ENCODE measurements at regions not wholly inside any gene's neighbourhood (a gene's known extent, or its start where the extent isn't known, plus 50 kb on each side); places are given as distances from the start of the nearest gene placed in this dataset.

DNA sequence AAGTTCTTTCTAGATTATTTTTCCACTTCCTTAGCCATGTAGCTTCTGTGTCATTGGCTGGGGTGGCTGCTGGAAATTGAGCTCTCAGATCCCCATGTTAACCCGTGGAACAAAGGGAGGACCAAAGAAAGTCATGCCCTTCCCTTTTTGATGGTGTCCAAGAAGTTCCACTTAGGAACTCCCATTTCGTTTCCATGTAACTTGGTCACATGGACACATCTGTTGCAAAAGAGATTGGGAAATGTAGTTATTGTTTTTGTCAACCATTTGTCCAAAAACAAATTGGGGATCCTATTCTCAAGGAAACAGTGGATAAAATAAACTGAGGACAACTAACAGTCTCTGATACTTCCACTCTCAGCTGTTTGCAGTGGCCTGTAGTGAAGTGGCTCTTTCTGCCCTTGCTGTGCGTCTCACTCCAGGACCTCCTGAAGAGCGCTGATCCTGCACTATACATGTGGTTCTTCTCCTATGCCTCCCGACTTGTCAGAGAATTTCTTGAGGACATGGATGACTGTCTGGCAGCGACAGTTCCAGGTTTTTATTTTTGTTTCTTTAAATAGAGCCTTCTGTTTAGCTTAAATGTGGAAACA lies 125.3 kb upstream of the LNX1 start:
- CTCF ChIA-PET: no interaction called here
- DNase-seq (ENCODE audit: low read depth, low spot score) (no peak), ATAC-seq (no peak)
- no peaks in the 10 kb centered on the region for H3K9me3 ChIP-seq (ENCODE audit: control insufficient read depth, insufficient read depth, low read depth, low read length)
- no peaks in the 10 kb centered on the region for H3K27me3 ChIP-seq (ENCODE audit: control insufficient read depth, insufficient read depth, low read length)
- TF ChIP-seq SIN3A (IDR thresholded peaks at IDR 0.05; ENCODE audit: borderline replicate concordance, insufficient read depth, low read depth, low read length) (no peak), POLR2AphosphoS5 (IDR thresholded peaks at IDR 0.05; ENCODE audit: low read depth, low read length) (no peak), TCF7L2 (IDR thresholded peaks at IDR 0.05; ENCODE audit: low read depth, low read length) (no peak)
- TF ChIP-seq, protein P1, sequence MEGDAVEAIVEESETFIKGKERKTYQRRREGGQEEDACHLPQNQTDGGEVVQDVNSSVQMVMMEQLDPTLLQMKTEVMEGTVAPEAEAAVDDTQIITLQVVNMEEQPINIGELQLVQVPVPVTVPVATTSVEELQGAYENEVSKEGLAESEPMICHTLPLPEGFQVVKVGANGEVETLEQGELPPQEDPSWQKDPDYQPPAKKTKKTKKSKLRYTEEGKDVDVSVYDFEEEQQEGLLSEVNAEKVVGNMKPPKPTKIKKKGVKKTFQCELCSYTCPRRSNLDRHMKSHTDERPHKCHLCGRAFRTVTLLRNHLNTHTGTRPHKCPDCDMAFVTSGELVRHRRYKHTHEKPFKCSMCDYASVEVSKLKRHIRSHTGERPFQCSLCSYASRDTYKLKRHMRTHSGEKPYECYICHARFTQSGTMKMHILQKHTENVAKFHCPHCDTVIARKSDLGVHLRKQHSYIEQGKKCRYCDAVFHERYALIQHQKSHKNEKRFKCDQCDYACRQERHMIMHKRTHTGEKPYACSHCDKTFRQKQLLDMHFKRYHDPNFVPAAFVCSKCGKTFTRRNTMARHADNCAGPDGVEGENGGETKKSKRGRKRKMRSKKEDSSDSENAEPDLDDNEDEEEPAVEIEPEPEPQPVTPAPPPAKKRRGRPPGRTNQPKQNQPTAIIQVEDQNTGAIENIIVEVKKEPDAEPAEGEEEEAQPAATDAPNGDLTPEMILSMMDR (IDR thresholded peaks at IDR 0.05): no peak
- TF ChIP-seq, protein P2, sequence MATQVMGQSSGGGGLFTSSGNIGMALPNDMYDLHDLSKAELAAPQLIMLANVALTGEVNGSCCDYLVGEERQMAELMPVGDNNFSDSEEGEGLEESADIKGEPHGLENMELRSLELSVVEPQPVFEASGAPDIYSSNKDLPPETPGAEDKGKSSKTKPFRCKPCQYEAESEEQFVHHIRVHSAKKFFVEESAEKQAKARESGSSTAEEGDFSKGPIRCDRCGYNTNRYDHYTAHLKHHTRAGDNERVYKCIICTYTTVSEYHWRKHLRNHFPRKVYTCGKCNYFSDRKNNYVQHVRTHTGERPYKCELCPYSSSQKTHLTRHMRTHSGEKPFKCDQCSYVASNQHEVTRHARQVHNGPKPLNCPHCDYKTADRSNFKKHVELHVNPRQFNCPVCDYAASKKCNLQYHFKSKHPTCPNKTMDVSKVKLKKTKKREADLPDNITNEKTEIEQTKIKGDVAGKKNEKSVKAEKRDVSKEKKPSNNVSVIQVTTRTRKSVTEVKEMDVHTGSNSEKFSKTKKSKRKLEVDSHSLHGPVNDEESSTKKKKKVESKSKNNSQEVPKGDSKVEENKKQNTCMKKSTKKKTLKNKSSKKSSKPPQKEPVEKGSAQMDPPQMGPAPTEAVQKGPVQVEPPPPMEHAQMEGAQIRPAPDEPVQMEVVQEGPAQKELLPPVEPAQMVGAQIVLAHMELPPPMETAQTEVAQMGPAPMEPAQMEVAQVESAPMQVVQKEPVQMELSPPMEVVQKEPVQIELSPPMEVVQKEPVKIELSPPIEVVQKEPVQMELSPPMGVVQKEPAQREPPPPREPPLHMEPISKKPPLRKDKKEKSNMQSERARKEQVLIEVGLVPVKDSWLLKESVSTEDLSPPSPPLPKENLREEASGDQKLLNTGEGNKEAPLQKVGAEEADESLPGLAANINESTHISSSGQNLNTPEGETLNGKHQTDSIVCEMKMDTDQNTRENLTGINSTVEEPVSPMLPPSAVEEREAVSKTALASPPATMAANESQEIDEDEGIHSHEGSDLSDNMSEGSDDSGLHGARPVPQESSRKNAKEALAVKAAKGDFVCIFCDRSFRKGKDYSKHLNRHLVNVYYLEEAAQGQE (IDR thresholded peaks at IDR 0.05; ENCODE audit: insufficient read depth in 1 of 2, low read depth in 2 of 2, low read length in 1 of 2): no peak
- H3K36me3 ChIP-seq (ENCODE audit: control insufficient read depth, insufficient read depth, low read length): no peaks in the 10 kb centered on the region
- intact Hi-C loops (cut with micrococcal nuclease; ENCODE audit: unreplicated experiment): no loop called here
- in situ Hi-C loops (cut with HindIII; ENCODE audit: low pct_unique_long_range_greater_than_20kb, low sequenced_read_pairs): no loop called here
- H3K27ac ChIP-seq (ENCODE audit: low read length): no peak overlapping the region
- no peaks in the 10 kb centered on the region for H3K4me1 ChIP-seq (ENCODE audit: control insufficient read depth, insufficient read depth, low read length)
- H3K4me3 ChIP-seq (ENCODE audit: low read depth in 2 of 2, low read length in 2 of 2): no peak overlapping the region
- no TSS peak for BruUV-seq (replicated peaks)
- POLR2A ChIA-PET: no interaction called here

DNA sequence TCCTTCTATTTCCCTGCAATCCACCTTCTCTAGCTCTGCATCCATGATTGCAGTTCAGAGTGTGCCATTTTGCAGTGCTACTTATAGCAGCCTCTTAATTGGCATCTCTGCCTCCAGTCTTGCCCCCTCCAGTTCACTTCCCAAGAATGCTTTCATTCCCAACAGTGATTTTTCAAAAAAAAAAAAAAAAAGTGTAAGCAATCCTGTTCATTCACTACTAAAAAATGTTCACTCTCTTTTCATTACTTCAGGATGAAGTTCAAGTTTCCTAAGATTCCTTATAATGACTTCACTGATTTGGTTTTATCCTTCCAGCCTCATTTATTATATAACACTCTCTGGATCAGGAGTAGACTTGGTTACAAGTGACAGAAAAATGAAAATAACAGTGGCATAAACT lies 124.7 kb upstream of the LNX1 start:
- intact Hi-C loops (cut with micrococcal nuclease; ENCODE audit: unreplicated experiment): no loop called here
- CTCF ChIA-PET: no interaction called here
- no peaks in the 10 kb centered on the region for H3K36me3 ChIP-seq (ENCODE audit: control insufficient read depth, insufficient read depth, low read length)
- H3K27me3 ChIP-seq (ENCODE audit: control insufficient read depth, insufficient read depth, low read length): no peaks in the 10 kb centered on the region
- in situ Hi-C loops (cut with HindIII; ENCODE audit: low pct_unique_long_range_greater_than_20kb, low sequenced_read_pairs): no loop called here
- DNase-seq (ENCODE audit: low read depth, low spot score): no peak
- H3K4me1 ChIP-seq (ENCODE audit: control insufficient read depth, insufficient read depth, low read length): no peaks in the 10 kb centered on the region
- no peaks in the 10 kb centered on the region for H3K9me3 ChIP-seq (ENCODE audit: control insufficient read depth, insufficient read depth, low read depth, low read length)
- POLR2A ChIA-PET: no interaction called here
- TF ChIP-seq, protein P2 (IDR thresholded peaks at IDR 0.05; ENCODE audit: insufficient read depth in 1 of 2, low read depth in 2 of 2, low read length in 1 of 2): no peak
- TF ChIP-seq POLR2AphosphoS5 (IDR thresholded peaks at IDR 0.05; ENCODE audit: low read depth, low read length): no peak
- TF ChIP-seq SIN3A (IDR thresholded peaks at IDR 0.05; ENCODE audit: borderline replicate concordance, insufficient read depth, low read depth, low read length): no peak
- TF ChIP-seq, protein P1 (IDR thresholded peaks at IDR 0.05): no peak
- no peak for TF ChIP-seq TCF7L2 (IDR thresholded peaks at IDR 0.05; ENCODE audit: low read depth, low read length)
- H3K4me3 ChIP-seq (ENCODE audit: low read depth in 2 of 2, low read length in 2 of 2): no peak overlapping the region
- ATAC-seq: no peak
- no TSS peak for BruUV-seq (replicated peaks)
- no peak overlapping the region for H3K27ac ChIP-seq (ENCODE audit: low read length)

Measured in Panc1 (cell line).